BLaER1 treated with 17β-estradiol and CSF1 and Interleukin-3, amounts not matched to agents 10 nM and 100 nM (cell line): ENCODE measurements at regions not wholly inside any gene's neighbourhood (a gene's known extent, or its start where the extent isn't known, plus 50 kb on each side); places are given as distances from the start of the nearest gene placed in this dataset.

Experiments
- H3K27ac ChIP-seq, 11 experiments: shearing (Covaris generic); formaldehyde crosslinking; 2 replicates each; pipeline ENCODE4 v1.8.1; 2022
- H3K27me3 ChIP-seq, 11 experiments: shearing (Covaris generic); formaldehyde crosslinking; 2 replicates each; pipeline ENCODE4 v1.8.1; 2022
- H3K36me3 ChIP-seq, 11 experiments: shearing (Covaris generic); formaldehyde crosslinking; 2 replicates each; pipeline ENCODE4 v1.8.1; 2022
- H3K4me1 ChIP-seq, 10 experiments: shearing (Covaris generic); formaldehyde crosslinking; 2 replicates each; pipeline ENCODE4 v1.8.1; 2022
- H3K4me2 ChIP-seq, 11 experiments: shearing (Covaris generic); formaldehyde crosslinking; 2 replicates each; pipeline ENCODE4 v1.8.1; 2022
- H3K4me3 ChIP-seq, 10 experiments: shearing (Covaris generic); formaldehyde crosslinking; 2 replicates each; pipeline ENCODE4 v1.8.1; 2022
- H3K9ac ChIP-seq, 11 experiments: shearing (Covaris generic); formaldehyde crosslinking; 2 replicates each; pipeline ENCODE4 v1.8.1; 2022
- H3K9me3 ChIP-seq, 11 experiments: shearing (Covaris generic); formaldehyde crosslinking; replicated peaks in 1 of 11; 2 replicates each; pipeline ENCODE4 v1.8.1; 2022
- H4K20me1 ChIP-seq, 11 experiments: shearing (Covaris generic); formaldehyde crosslinking; 2 replicates each; pipeline ENCODE4 v1.8.1; 2022
- Cebpa-rat ChIP-seq, 11 experiments: shearing (Covaris generic); IDR thresholded peaks; 2 replicates each; pipeline ENCODE4 v1.8.1; 2022

DNA sequence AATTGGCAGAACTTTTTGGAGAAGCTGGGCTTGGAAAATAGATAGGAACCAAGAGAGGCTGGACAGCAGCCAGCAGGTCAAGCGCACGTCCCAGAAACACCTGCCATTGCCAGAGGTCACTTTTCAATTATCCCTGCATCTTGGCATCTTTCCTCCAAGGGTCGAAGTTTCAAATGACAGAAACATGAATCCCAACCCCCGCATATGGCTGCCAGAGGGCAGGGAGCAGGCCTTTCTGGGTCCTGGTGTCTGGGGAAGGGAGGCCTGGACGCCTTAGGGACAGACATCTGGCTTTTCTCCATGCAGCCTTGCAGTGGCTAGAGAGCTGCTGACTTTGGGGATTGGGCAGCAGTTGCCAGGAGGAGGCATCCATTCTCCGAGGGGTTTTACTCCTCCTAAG is 164.5 kb upstream of the TPM1 start:
- Histone ChIP-seq H3K36me3 (no peaks in the 10 kb centered on the region), H4K20me1 (no peaks in the 10 kb centered on the region), H3K9ac (no peak overlapping the region), H3K9me3 (no peaks in the 10 kb centered on the region), H3K4me2 (no peak overlapping the region), H3K4me1 (peaks cover 0 to 13% (median 10%) of the 10 kb centered on the region in 10 experiments; a peak in 14 of 20 replicates), H3K4me3 (no peak overlapping the region), H3K27me3 (no peaks in the 10 kb centered on the region), H3K27ac (no peak overlapping the region)
- no peak for TF ChIP-seq Cebpa-rat (IDR thresholded peaks at IDR 0.05)

DNA sequence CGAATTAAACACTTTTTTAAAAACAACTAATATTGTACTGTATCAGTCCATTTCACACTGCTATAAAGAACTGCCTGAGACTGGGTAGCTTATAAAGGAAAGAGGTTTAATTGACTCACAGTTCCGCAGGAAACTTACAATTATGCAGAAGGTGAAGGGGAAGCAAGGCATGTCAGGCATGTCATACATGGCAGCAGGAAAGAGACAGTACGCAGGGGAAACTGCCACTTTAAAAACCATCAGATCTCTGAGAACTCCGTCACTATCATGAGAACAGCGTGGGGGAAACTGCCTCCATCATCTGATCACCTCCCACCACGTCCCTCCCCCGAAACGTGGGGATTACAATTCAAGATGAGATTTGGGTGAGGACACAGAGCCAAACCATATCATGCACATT is 162.8 kb upstream of the TPM1 start:
- H3K36me3 ChIP-seq, result no peaks in the 10 kb centered on the region
- H4K20me1 ChIP-seq, result no peaks in the 10 kb centered on the region
- H3K4me1 ChIP-seq, result peaks cover 0 to 13% (median 10%) of the 10 kb centered on the region in 10 experiments; a peak in 14 of 20 replicates
- no peak overlapping the region for H3K27ac ChIP-seq
- no peaks in the 10 kb centered on the region for H3K9me3 ChIP-seq
- TF ChIP-seq Cebpa-rat (IDR thresholded peaks at IDR 0.05), result no peak
- H3K4me2 ChIP-seq, result peak overlapping the region; percentile 7 to 58 (median 34); a peak in 17 of 22 replicates
- no peak overlapping the region for H3K4me3 ChIP-seq
- no peak overlapping the region for H3K9ac ChIP-seq
- H3K27me3 ChIP-seq, result no peaks in the 10 kb centered on the region

DNA sequence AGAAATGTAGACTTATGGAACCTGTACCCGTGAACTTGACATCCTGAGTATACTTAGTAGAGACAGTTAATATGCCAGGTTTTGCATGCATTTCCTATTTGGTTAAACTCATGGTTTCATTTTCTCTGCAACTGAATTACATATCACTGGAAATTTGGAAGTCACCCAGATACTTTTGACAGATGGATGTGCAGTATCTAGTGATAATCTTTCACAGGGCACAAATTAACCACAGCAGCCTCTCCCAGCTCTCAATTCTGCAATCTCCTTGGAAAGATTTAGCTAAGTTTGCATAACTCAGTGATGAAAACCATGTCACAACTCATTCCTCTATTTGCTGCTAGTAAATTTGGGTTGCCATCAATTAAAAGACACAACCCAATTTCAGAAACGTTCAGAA is 162.3 kb upstream of the TPM1 start:
- Histone ChIP-seq H4K20me1 (no peaks in the 10 kb centered on the region), H3K4me1 (peaks cover 0 to 13% (median 10%) of the 10 kb centered on the region in 10 experiments; a peak in 14 of 20 replicates), H3K9ac (no peak overlapping the region), H3K27me3 (no peaks in the 10 kb centered on the region), H3K4me2 (peak overlapping the region; percentile 7 to 58 (median 34); a peak in 18 of 22 replicates), H3K9me3 (no peaks in the 10 kb centered on the region), H3K36me3 (no peaks in the 10 kb centered on the region), H3K4me3 (no peak overlapping the region), H3K27ac (no peak overlapping the region)
- TF ChIP-seq Cebpa-rat (IDR thresholded peaks at IDR 0.05), result no peak

DNA sequence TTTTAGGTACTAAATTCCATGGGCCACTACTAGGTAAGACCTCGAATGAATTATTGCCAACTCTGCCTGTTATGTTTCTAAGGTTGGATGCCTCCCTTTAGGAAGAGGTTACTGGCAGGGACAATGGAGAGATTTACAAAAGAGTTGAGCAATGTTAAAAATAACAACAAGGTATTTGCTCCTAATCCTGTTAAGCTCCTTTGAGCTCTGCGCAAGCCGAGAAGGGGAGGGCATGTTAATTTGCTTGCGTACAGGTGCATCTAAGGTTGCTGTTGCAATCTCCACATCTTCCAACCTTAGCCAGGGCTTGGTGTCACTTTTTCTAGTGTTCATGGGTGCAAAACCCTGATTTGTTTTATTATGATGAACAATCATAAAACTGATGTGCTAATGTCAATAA is 161.5 kb upstream of the TPM1 start:
- no peaks in the 10 kb centered on the region for H3K36me3 ChIP-seq
- peaks cover 0 to 13% (median 10%) of the 10 kb centered on the region in 10 experiments; a peak in 14 of 20 replicates for H3K4me1 ChIP-seq
- no peaks in the 10 kb centered on the region for H3K9me3 ChIP-seq
- H4K20me1 ChIP-seq, result no peaks in the 10 kb centered on the region
- no peak overlapping the region for H3K27ac ChIP-seq
- no peak overlapping the region for H3K4me3 ChIP-seq
- no peak for TF ChIP-seq Cebpa-rat (IDR thresholded peaks at IDR 0.05)
- no peak overlapping the region for H3K9ac ChIP-seq
- H3K4me2 ChIP-seq, result no peak overlapping the region
- H3K27me3 ChIP-seq, result no peaks in the 10 kb centered on the region

DNA sequence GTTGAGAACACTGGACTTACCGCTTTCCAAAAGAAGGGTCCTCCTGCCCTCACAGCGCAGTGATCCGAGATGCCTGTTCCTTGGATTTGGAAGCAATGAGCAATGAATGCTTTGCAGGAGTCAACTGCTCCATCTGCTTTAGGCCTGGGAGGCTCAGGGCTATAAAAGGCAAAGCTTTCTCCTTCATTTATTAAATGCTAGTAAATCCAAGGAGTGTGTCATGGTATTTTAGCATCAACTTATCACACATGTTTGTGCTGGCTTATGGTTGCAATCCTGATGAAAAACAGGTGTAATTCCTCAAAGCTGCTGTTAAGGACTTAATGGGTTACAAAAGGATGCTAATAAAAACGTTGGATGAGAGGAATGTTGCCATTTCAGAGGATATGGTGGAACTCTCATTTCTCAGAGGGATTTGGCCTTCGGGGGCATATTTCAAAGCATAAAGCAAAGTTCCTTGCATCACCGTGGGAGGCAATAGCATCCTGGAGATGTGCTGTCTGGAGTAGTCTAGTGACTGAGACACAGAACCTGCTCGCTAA is 158.5 kb upstream of the TPM1 start:
- H4K20me1 ChIP-seq, result no peaks in the 10 kb centered on the region
- peaks cover 0 to 13% (median 10%) of the 10 kb centered on the region in 10 experiments; a peak in 14 of 20 replicates for H3K4me1 ChIP-seq
- H3K4me3 ChIP-seq, result no peak overlapping the region
- H3K9ac ChIP-seq, result no peak overlapping the region
- no peaks in the 10 kb centered on the region for H3K27me3 ChIP-seq
- H3K4me2 ChIP-seq, result no peak overlapping the region
- no peaks in the 10 kb centered on the region for H3K36me3 ChIP-seq
- no peak for TF ChIP-seq Cebpa-rat (IDR thresholded peaks at IDR 0.05)
- no peaks in the 10 kb centered on the region for H3K9me3 ChIP-seq
- H3K27ac ChIP-seq, result no peak overlapping the region

DNA sequence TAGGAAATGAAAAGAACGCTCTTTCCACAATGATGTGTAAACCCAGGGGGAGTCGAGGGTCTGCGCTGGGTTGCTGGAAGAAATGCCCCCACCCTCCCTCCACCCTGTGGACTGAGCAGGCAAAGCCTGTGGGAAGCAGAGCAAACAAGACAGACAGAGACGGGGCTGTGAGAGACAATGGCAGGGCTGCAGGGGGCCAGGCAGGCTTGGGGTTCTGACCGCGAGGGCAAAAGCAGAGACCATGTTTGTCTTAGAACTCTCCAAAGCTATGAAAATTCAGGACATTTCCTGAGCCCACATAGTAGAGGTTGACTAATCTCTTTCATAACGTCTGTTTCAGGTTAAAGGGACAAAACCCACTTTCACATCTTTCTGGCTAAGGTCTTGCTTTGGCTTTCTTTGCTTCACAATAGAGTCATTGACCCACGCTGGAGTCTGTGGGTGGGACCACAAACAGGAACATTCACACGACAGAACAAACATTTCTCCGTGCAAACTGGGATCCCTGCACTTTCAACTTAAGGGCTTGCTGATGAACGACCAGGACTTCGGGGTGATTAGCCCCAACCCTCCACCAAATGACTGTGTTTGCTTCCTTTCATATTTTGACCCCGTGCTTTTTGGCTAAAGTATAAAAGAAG is 156.0 kb upstream of the TPM1 start:
- Histone ChIP-seq H4K20me1 (no peaks in the 10 kb centered on the region), H3K9me3 (no peaks in the 10 kb centered on the region), H3K4me3 (no peak overlapping the region), H3K4me2 (no peak overlapping the region), H3K4me1 (no peaks in the 10 kb centered on the region), H3K9ac (no peak overlapping the region), H3K36me3 (no peaks in the 10 kb centered on the region), H3K27ac (no peak overlapping the region), H3K27me3 (no peaks in the 10 kb centered on the region)
- no peak for TF ChIP-seq Cebpa-rat (IDR thresholded peaks at IDR 0.05)

DNA sequence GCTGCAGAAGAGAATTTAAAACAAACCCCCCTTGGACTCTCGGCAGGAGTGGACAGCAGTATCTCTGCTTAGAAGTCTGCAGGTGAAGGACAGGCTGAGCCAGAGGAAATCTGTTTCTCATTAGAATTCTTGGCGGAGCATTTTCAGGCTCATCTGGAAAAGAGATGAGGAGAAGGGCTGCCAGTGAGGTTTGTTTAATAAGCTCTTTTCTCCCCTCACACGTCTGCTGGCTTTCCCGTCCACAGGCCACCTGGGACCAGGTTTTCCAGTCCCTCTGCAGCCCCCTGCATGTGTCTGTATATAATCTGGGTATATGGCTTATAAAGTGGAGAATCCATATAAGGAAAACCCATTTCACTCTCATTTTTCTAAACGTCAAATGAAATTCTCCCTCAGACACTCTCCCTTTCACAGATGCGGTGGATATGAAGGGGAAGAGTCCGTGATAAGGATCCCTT is 155.4 kb upstream of the TPM1 start:
- TF ChIP-seq Cebpa-rat (IDR thresholded peaks at IDR 0.05), result no peak
- Histone ChIP-seq H3K36me3 (no peaks in the 10 kb centered on the region), H3K4me3 (no peak overlapping the region), H4K20me1 (no peaks in the 10 kb centered on the region), H3K27ac (no peak overlapping the region), H3K27me3 (no peaks in the 10 kb centered on the region), H3K4me1 (no peaks in the 10 kb centered on the region), H3K4me2 (no peak overlapping the region), H3K9ac (no peak overlapping the region), H3K9me3 (no peaks in the 10 kb centered on the region)

DNA sequence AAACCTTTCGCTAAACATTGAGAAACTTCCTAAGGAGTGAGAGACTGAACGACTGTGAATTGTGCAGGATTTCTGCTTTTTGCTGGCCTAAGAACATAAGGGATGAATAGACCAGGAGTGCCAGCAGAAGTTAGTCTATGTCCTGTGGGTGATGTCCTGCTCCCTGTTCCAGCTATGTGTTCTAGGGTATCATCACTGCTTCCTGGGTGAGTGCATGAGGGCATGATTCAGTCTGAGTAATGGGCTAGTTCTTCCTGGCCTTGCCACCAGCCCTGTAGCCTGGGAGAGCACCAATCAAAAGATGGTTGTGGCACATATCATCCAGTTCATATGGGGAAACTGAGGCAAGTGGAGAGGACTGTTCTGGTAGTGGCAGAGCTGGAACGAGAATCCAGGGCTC is 153.9 kb upstream of the TPM1 start:
- no peak overlapping the region for H3K4me3 ChIP-seq
- no peaks in the 10 kb centered on the region for H3K9me3 ChIP-seq
- H4K20me1 ChIP-seq, result no peaks in the 10 kb centered on the region
- H3K9ac ChIP-seq, result no peak overlapping the region
- H3K27ac ChIP-seq, result no peak overlapping the region
- no peaks in the 10 kb centered on the region for H3K36me3 ChIP-seq
- TF ChIP-seq Cebpa-rat (IDR thresholded peaks at IDR 0.05), result no peak
- no peak overlapping the region for H3K4me2 ChIP-seq
- H3K27me3 ChIP-seq, result no peaks in the 10 kb centered on the region
- no peaks in the 10 kb centered on the region for H3K4me1 ChIP-seq

DNA sequence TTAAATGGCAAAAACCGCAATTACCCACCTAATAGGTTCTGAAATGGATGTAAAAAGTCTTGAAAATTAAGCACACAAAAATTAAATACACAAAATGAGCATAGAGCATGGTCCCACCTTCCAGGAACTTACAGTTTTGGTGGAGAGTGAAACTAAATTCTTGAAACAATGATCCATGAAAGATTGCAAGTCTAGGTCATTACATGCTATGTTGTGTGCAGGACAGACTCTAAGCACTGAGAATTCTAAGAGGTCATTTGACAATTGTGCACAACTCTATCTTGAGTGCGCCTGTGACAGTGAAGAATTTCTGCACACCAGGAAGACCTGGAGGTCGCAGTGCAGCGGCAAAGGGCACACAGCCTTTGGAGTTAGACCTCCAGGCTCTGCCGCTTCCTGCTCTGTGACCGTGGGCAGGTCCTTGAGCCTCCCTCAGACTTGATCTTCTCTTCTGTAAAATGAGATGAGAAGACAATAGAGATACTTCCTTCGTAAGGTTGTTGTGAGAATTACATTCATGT is 153.3 kb upstream of the TPM1 start:
- no peaks in the 10 kb centered on the region for H3K4me1 ChIP-seq
- no peak for TF ChIP-seq Cebpa-rat (IDR thresholded peaks at IDR 0.05)
- no peaks in the 10 kb centered on the region for H3K36me3 ChIP-seq
- H4K20me1 ChIP-seq, result no peaks in the 10 kb centered on the region
- H3K9me3 ChIP-seq, result no peaks in the 10 kb centered on the region
- no peak overlapping the region for H3K4me2 ChIP-seq
- no peak overlapping the region for H3K4me3 ChIP-seq
- H3K27ac ChIP-seq, result no peak overlapping the region
- no peaks in the 10 kb centered on the region for H3K27me3 ChIP-seq
- no peak overlapping the region for H3K9ac ChIP-seq
